ENCODE measurements at regions not wholly inside any gene's neighbourhood (a gene's known extent, or its start where the extent isn't known, plus 50 kb on each side); places are given as distances from the start of the nearest gene placed in this dataset.

DNA sequence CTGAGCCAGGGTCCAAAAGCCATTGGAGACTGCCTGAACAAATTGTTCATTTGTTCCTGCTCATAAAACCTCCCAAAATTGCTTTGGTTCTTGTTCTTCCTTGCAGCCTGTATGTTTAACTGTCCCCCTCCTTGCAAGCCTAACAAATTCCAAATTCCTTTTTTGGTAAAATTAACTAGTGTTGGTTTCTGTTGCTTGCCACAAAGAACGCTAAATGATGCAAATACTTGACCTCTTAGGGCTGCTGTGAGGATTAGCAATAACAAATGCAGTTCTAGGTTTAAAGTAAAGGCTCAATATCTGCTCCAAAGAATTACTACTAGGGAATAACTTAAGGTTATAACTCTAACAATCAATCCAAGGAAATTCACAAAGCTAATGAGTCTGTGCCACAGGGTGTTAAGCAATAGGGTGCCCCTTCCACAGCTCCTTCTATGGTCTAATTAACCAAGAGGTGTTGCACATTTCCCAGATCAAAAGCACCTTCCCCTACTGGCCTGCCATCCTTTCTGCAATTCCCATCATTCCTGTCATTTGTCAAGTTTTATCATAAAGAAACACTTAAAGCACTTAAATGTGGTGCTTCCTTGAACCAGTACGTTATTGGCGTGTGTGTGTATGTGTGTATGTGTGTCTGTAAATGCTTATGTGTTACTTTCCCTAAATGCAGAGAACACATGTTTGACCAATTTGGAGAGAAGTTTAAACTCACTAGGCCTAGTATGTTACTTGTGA, 110.2 kb downstream of the RAP2A start:
- TF ChIP-seq, protein P1, sequence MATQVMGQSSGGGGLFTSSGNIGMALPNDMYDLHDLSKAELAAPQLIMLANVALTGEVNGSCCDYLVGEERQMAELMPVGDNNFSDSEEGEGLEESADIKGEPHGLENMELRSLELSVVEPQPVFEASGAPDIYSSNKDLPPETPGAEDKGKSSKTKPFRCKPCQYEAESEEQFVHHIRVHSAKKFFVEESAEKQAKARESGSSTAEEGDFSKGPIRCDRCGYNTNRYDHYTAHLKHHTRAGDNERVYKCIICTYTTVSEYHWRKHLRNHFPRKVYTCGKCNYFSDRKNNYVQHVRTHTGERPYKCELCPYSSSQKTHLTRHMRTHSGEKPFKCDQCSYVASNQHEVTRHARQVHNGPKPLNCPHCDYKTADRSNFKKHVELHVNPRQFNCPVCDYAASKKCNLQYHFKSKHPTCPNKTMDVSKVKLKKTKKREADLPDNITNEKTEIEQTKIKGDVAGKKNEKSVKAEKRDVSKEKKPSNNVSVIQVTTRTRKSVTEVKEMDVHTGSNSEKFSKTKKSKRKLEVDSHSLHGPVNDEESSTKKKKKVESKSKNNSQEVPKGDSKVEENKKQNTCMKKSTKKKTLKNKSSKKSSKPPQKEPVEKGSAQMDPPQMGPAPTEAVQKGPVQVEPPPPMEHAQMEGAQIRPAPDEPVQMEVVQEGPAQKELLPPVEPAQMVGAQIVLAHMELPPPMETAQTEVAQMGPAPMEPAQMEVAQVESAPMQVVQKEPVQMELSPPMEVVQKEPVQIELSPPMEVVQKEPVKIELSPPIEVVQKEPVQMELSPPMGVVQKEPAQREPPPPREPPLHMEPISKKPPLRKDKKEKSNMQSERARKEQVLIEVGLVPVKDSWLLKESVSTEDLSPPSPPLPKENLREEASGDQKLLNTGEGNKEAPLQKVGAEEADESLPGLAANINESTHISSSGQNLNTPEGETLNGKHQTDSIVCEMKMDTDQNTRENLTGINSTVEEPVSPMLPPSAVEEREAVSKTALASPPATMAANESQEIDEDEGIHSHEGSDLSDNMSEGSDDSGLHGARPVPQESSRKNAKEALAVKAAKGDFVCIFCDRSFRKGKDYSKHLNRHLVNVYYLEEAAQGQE (IDR thresholded peaks at IDR 0.05; ENCODE audit: insufficient read depth in 1 of 2, low read depth in 2 of 2, low read length in 2 of 2), result no peak
- TF ChIP-seq POLR2AphosphoS5 (IDR thresholded peaks at IDR 0.05; ENCODE audit: low read depth, low read length), result no peak

All from PFSK-1 (cell line).